Astrocyte of the spinal cord (primary cell): ENCODE measurements at regions not wholly inside any gene's neighbourhood (a gene's known extent, or its start where the extent isn't known, plus 50 kb on each side); places are given as distances from the start of the nearest gene placed in this dataset.
"Not testable (repeated sequence)": the region's sequence is repeated elsewhere in the genome, so short reads cannot be mapped to it uniquely, and the experiment has no call there.

Experiments
- DNase-seq: peaks from one replicate; pipeline ENCODE4 v3.0.0; 2011; ENCODE audit warnings: low read depth, low spot score
- H3K4me3 ChIP-seq: 2 replicates; pipeline ENCODE4 v1.5.1; 2011; ENCODE audit warnings: low read depth, mild to moderate bottlenecking, low read length, moderate library complexity
- CTCF ChIP-seq: IDR thresholded peaks from 2 replicates; pipeline ENCODE4 v1.5.1; 2012; ENCODE audit warnings: low read depth, mild to moderate bottlenecking, low read length, inconsistent platforms
- in situ Hi-C: cut with HindIII; loops from 2 replicates; pipeline ENCODE4 v1.10.0; 2017; ENCODE audit warnings: low sequenced_read_pairs

- TF ChIP-seq CTCF, result no peak
- in situ Hi-C loops, result no loop called here
- H3K4me3 ChIP-seq, result no peak overlapping the region
- DNase-seq, result no peak
Observed at GRCh38 chr6:11938285-11938890, 73.7 kb upstream of the HIVEP1 start.

- DNase-seq, result no peak
- H3K4me3 ChIP-seq, result no peak overlapping the region
- no peak for TF ChIP-seq CTCF
- in situ Hi-C loops, result no loop called here
Observed at GRCh38 chr6:11934638-11935037, 77.5 kb upstream of the HIVEP1 start.

- in situ Hi-C loops, result not testable (repeated sequence)
Observed at GRCh38 chr6:11932892-11933291, 79.2 kb upstream of the HIVEP1 start.

GRCh38 chr6:11931296-11932035 lies 80.6 kb upstream of the HIVEP1 start:
- in situ Hi-C loops, result no loop called here
- no peak overlapping the region for H3K4me3 ChIP-seq
- no peak for DNase-seq
- no peak for TF ChIP-seq CTCF

More at GRCh38 chr6:11932892-11933291, 79.2 kb upstream of the HIVEP1 start:
- not testable (repeated sequence) for H3K4me3 ChIP-seq, DNase-seq

GRCh38 chr6:11930834-11931233 lies 81.3 kb upstream of the HIVEP1 start:
- in situ Hi-C loops, DNase-seq, H3K4me3 ChIP-seq: not testable (repeated sequence)

GRCh38 chr6:11930240-11930639 lies 81.9 kb upstream of the HIVEP1 start:
- no peak overlapping the region for H3K4me3 ChIP-seq
- TF ChIP-seq CTCF, result no peak
- DNase-seq, result no peak
- in situ Hi-C loops, result no loop called here

GRCh38 chr6:11929241-11929835 lies 82.8 kb upstream of the HIVEP1 start:
- in situ Hi-C loops, result no loop called here
- no peak for DNase-seq
- no peak for TF ChIP-seq CTCF
- no peak overlapping the region for H3K4me3 ChIP-seq
